ENCODE measurements at regions not wholly inside any gene's neighbourhood (a gene's known extent, or its start where the extent isn't known, plus 50 kb on each side); places are given as distances from the start of the nearest gene placed in this dataset.

DNA sequence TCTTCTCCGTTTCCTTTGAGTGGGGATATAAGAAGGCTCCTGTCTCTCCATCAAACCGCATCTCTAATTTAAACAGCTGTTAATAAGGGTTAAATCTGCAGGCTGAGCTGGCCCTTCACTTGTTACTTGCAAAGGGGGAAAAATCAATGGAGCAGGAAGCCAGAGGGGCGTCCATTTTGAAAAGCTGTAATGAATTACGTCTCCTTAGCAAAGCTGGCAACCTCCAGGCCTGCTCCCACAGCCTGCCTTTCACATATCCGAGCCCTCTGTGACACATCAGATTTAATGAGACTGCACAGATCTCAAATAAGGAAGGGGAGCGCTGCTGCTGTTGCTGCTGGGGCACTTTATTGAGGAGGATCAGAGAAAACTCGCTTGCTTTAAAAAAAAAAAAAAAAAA, 320.8 kb downstream of the BLID start:
- no peak for TF ChIP-seq ZBTB33 (IDR thresholded peaks at IDR 0.05; ENCODE audit: extremely low read depth, insufficient replicate concordance, low read length)
- no peak for TF ChIP-seq FOSL1 (IDR thresholded peaks at IDR 0.05; ENCODE audit: low read depth)
- TF ChIP-seq EZH2 (IDR thresholded peaks at IDR 0.05): no peak
- TF ChIP-seq YY1 (IDR thresholded peaks at IDR 0.05; ENCODE audit: extremely low read depth, insufficient replicate concordance, low read depth, low read length): no peak
- TF ChIP-seq SP1 (IDR thresholded peaks at IDR 0.05; ENCODE audit: low read depth): no peak
- TF ChIP-seq SIN3A (IDR thresholded peaks at IDR 0.05; ENCODE audit: low read depth): no peak
- TF ChIP-seq ZFX (IDR thresholded peaks at IDR 0.05): no peak
- no peak for TF ChIP-seq CBX3 (IDR thresholded peaks at IDR 0.05; ENCODE audit: low read depth)
- no peak overlapping the region for H2AFZ ChIP-seq (ENCODE audit: low read depth, low read length, poor library complexity, severe bottlenecking)
- RAD21 ChIA-PET (ENCODE audit: low non-redundant PET in 1 of 2, low total read pairs in 2 of 2, uncharacterized antibody in 2 of 2, unreplicated experiment in 2 of 2): no interaction called here
- no peaks in the 10 kb centered on the region for H3K36me3 ChIP-seq (ENCODE audit: control insufficient read depth in 1 of 2, insufficient read depth in 2 of 2, low read length in 2 of 2)
- no peaks in the 10 kb centered on the region for H3K79me2 ChIP-seq (ENCODE audit: insufficient read depth, low read length)
- no TSS peak for BruUV-seq (replicated peaks)
- H3K9ac ChIP-seq (ENCODE audit: low read length): no peak overlapping the region
- CTCF ChIA-PET: no interaction called here
- no peak overlapping the region for H3K4me3 ChIP-seq (replicated peaks in 1 of 2; ENCODE audit: low read depth in 1 of 2, low read length in 2 of 2)
- H3K9me2 ChIP-seq (ENCODE audit: insufficient read depth): no peaks in the 10 kb centered on the region
- ATAC-seq (no peak), DNase-seq (ENCODE audit: low read depth, low spot score) (no peak)
- no peaks in the 10 kb centered on the region for H3K9me3 ChIP-seq (ENCODE audit: control insufficient read depth in 1 of 2, insufficient read depth in 1 of 2, low read depth in 1 of 2, low read length in 2 of 2)
- no peaks in the 10 kb centered on the region for H4K20me1 ChIP-seq (ENCODE audit: insufficient read depth)
- H3K27me3 ChIP-seq (ENCODE audit: insufficient read depth, low read length): no peaks in the 10 kb centered on the region
- intact Hi-C loops (cut with micrococcal nuclease): no loop called here
- H3K4me1 ChIP-seq (ENCODE audit: control insufficient read depth in 1 of 2, insufficient read depth in 2 of 2, low read length in 2 of 2): no peaks in the 10 kb centered on the region
- H3K27ac ChIP-seq (ENCODE audit: low read depth, low read length): no peak overlapping the region
- POLR2A ChIA-PET: no interaction called here
- H3K4me2 ChIP-seq (ENCODE audit: low read length): no peak overlapping the region

DNA sequence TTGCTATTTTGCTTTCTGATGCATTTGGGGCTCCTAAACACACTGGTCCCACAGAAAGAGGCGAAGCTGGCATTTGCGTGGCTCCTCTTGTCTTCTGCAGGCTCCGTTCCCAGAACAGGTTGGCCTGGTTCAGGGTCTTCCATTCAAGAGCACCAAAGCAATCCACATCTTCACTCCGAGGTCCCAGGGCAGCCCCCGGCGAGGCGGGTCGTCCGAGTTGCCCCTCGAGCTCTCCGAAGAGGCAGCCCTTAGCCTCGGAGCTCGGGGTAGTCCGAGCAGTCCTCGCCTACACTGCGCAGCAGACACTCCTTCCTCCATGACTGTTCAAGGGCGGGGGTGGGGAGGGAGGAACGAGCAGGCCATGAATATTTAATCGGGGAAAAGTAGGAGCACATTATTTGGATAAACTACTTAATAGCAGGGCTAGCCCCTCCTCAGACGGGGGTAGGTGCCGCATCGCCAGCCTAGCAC, 321.3 kb downstream of the BLID start:
- H3K9me2 ChIP-seq (ENCODE audit: insufficient read depth): no peaks in the 10 kb centered on the region
- ChIA-PET CTCF (no interaction called here), RAD21 (ENCODE audit: low non-redundant PET in 1 of 2, low total read pairs in 2 of 2, uncharacterized antibody in 2 of 2, unreplicated experiment in 2 of 2) (no interaction called here), POLR2A (no interaction called here)
- no peaks in the 10 kb centered on the region for H3K27me3 ChIP-seq (ENCODE audit: insufficient read depth, low read length)
- no peaks in the 10 kb centered on the region for H3K4me1 ChIP-seq (ENCODE audit: control insufficient read depth in 1 of 2, insufficient read depth in 2 of 2, low read length in 2 of 2)
- no peak overlapping the region for H3K9ac ChIP-seq (ENCODE audit: low read length)
- ATAC-seq: no peak
- TF ChIP-seq ATF3 (IDR thresholded peaks at IDR 0.05): no peak
- TF ChIP-seq EZH2phosphoT487 (IDR thresholded peaks at IDR 0.05; ENCODE audit: borderline replicate concordance): no peak
- no peak for TF ChIP-seq JUND (IDR thresholded peaks at IDR 0.05)
- no peak for TF ChIP-seq YY1 (IDR thresholded peaks at IDR 0.05; ENCODE audit: extremely low read depth, insufficient replicate concordance, low read depth, low read length)
- TF ChIP-seq MAX (IDR thresholded peaks at IDR 0.05): no peak
- no peak for TF ChIP-seq FOSL1 (IDR thresholded peaks at IDR 0.05; ENCODE audit: low read depth)
- no peak for TF ChIP-seq SIN3A (IDR thresholded peaks at IDR 0.05; ENCODE audit: low read depth)
- no peak for TF ChIP-seq ZFX (IDR thresholded peaks at IDR 0.05)
- TF ChIP-seq SP1 (IDR thresholded peaks at IDR 0.05; ENCODE audit: low read depth): no peak
- TF ChIP-seq, protein P1, sequence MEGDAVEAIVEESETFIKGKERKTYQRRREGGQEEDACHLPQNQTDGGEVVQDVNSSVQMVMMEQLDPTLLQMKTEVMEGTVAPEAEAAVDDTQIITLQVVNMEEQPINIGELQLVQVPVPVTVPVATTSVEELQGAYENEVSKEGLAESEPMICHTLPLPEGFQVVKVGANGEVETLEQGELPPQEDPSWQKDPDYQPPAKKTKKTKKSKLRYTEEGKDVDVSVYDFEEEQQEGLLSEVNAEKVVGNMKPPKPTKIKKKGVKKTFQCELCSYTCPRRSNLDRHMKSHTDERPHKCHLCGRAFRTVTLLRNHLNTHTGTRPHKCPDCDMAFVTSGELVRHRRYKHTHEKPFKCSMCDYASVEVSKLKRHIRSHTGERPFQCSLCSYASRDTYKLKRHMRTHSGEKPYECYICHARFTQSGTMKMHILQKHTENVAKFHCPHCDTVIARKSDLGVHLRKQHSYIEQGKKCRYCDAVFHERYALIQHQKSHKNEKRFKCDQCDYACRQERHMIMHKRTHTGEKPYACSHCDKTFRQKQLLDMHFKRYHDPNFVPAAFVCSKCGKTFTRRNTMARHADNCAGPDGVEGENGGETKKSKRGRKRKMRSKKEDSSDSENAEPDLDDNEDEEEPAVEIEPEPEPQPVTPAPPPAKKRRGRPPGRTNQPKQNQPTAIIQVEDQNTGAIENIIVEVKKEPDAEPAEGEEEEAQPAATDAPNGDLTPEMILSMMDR (IDR thresholded peaks at IDR 0.05 in 2 of 3, conservative IDR thresholded peaks at IDR 0.05 in 1 of 3; ENCODE audit: borderline replicate concordance in 1 of 3, insufficient read depth in 1 of 3, low read depth in 2 of 3, low read length in 2 of 3): no peak
- TF ChIP-seq EZH2 (IDR thresholded peaks at IDR 0.05): no peak
- TF ChIP-seq ELF1 (IDR thresholded peaks at IDR 0.05; ENCODE audit: borderline replicate concordance, low read depth): no peak
- no peak for TF ChIP-seq CEBPB (IDR thresholded peaks at IDR 0.05; ENCODE audit: low read depth)
- BruUV-seq (replicated peaks): no TSS peak
- no peaks in the 10 kb centered on the region for H4K20me1 ChIP-seq (ENCODE audit: insufficient read depth)
- no peak overlapping the region for H3K4me2 ChIP-seq (ENCODE audit: low read length)
- no peaks in the 10 kb centered on the region for H3K9me3 ChIP-seq (ENCODE audit: control insufficient read depth in 1 of 2, insufficient read depth in 1 of 2, low read depth in 1 of 2, low read length in 2 of 2)
- H3K36me3 ChIP-seq (ENCODE audit: control insufficient read depth in 1 of 2, insufficient read depth in 2 of 2, low read length in 2 of 2): no peaks in the 10 kb centered on the region
- no peak overlapping the region for H3K27ac ChIP-seq (ENCODE audit: low read depth, low read length)
- no peaks in the 10 kb centered on the region for H3K79me2 ChIP-seq (ENCODE audit: insufficient read depth, low read length)
- intact Hi-C loops (cut with micrococcal nuclease): no loop called here
- no peak overlapping the region for H3K4me3 ChIP-seq (replicated peaks in 1 of 2; ENCODE audit: low read depth in 1 of 2, low read length in 2 of 2)
- DNase-seq (ENCODE audit: low read depth, low spot score): no peak
- no peak overlapping the region for H2AFZ ChIP-seq (ENCODE audit: low read depth, low read length, poor library complexity, severe bottlenecking)

All from HCT116 (cell line).